ENCODE measurements at regions not wholly inside any gene's neighbourhood (a gene's known extent, or its start where the extent isn't known, plus 50 kb on each side); places are given as distances from the start of the nearest gene placed in this dataset.

GRCh38 chr13:39816936-39817335 lies 161.5 kb downstream of the COG6 start:
- no peak for TF ChIP-seq CTCF (IDR thresholded peaks at IDR 0.05; ENCODE audit: poor library complexity, severe bottlenecking)
- H3K27me3 ChIP-seq (ENCODE audit: insufficient read depth, poor library complexity, severe bottlenecking) = no peaks in the 10 kb centered on the region
- H3K27ac ChIP-seq (ENCODE audit: poor library complexity, severe bottlenecking) = no peak overlapping the region
- ATAC-seq (ENCODE audit: low read depth) (no peak), DNase-seq (ENCODE audit: low spot score) (no peak)
- H3K4me1 ChIP-seq (ENCODE audit: insufficient read depth, poor library complexity, severe bottlenecking) = no peaks in the 10 kb centered on the region
- no peak overlapping the region for H3K4me3 ChIP-seq (ENCODE audit: severe bottlenecking)
- no peaks in the 10 kb centered on the region for H3K9me3 ChIP-seq (ENCODE audit: severe bottlenecking)
- H3K36me3 ChIP-seq (ENCODE audit: low read depth) = no peaks in the 10 kb centered on the region

- no peak for TF ChIP-seq CTCF (IDR thresholded peaks at IDR 0.05; ENCODE audit: poor library complexity, severe bottlenecking)
- Histone ChIP-seq H3K4me3 (ENCODE audit: severe bottlenecking) (no peak overlapping the region), H3K27ac (ENCODE audit: poor library complexity, severe bottlenecking) (no peak overlapping the region), H3K27me3 (ENCODE audit: insufficient read depth, poor library complexity, severe bottlenecking) (no peaks in the 10 kb centered on the region), H3K4me1 (ENCODE audit: insufficient read depth, poor library complexity, severe bottlenecking) (no peaks in the 10 kb centered on the region), H3K36me3 (ENCODE audit: low read depth) (no peaks in the 10 kb centered on the region), H3K9me3 (ENCODE audit: severe bottlenecking) (no peaks in the 10 kb centered on the region)
- DNase-seq (ENCODE audit: low spot score) (no peak), ATAC-seq (ENCODE audit: low read depth) (no peak)
Measured at GRCh38 chr13:39818953-39819352, 163.5 kb downstream of the COG6 start.

GRCh38 chr13:39820606-39821005 lies 165.1 kb downstream of the COG6 start:
- TF ChIP-seq CTCF (IDR thresholded peaks at IDR 0.05; ENCODE audit: poor library complexity, severe bottlenecking) = no peak
- ATAC-seq (ENCODE audit: low read depth) (no peak), DNase-seq (ENCODE audit: low spot score) (no peak)
- Histone ChIP-seq H3K4me3 (ENCODE audit: severe bottlenecking) (no peak overlapping the region), H3K27ac (ENCODE audit: poor library complexity, severe bottlenecking) (no peak overlapping the region), H3K4me1 (ENCODE audit: insufficient read depth, poor library complexity, severe bottlenecking) (no peaks in the 10 kb centered on the region), H3K27me3 (ENCODE audit: insufficient read depth, poor library complexity, severe bottlenecking) (no peaks in the 10 kb centered on the region), H3K36me3 (ENCODE audit: low read depth) (no peaks in the 10 kb centered on the region), H3K9me3 (ENCODE audit: severe bottlenecking) (no peaks in the 10 kb centered on the region)

GRCh38 chr13:39821977-39822376 lies 166.5 kb downstream of the COG6 start:
- Histone ChIP-seq H3K4me3 (ENCODE audit: severe bottlenecking) (no peak overlapping the region), H3K9me3 (ENCODE audit: severe bottlenecking) (no peaks in the 10 kb centered on the region), H3K27me3 (ENCODE audit: insufficient read depth, poor library complexity, severe bottlenecking) (no peaks in the 10 kb centered on the region), H3K36me3 (ENCODE audit: low read depth) (no peaks in the 10 kb centered on the region), H3K27ac (ENCODE audit: poor library complexity, severe bottlenecking) (no peak overlapping the region), H3K4me1 (ENCODE audit: insufficient read depth, poor library complexity, severe bottlenecking) (no peaks in the 10 kb centered on the region)
- ATAC-seq (ENCODE audit: low read depth) (no peak), DNase-seq (ENCODE audit: low spot score) (no peak)
- no peak for TF ChIP-seq CTCF (IDR thresholded peaks at IDR 0.05; ENCODE audit: poor library complexity, severe bottlenecking)

- ATAC-seq (ENCODE audit: low read depth) (no peak), DNase-seq (ENCODE audit: low spot score) (no peak)
- Histone ChIP-seq H3K4me1 (ENCODE audit: insufficient read depth, poor library complexity, severe bottlenecking) (no peaks in the 10 kb centered on the region), H3K27ac (ENCODE audit: poor library complexity, severe bottlenecking) (no peak overlapping the region), H3K36me3 (ENCODE audit: low read depth) (no peaks in the 10 kb centered on the region), H3K9me3 (ENCODE audit: severe bottlenecking) (no peaks in the 10 kb centered on the region), H3K4me3 (ENCODE audit: severe bottlenecking) (no peak overlapping the region), H3K27me3 (ENCODE audit: insufficient read depth, poor library complexity, severe bottlenecking) (no peaks in the 10 kb centered on the region)
- TF ChIP-seq CTCF (IDR thresholded peaks at IDR 0.05; ENCODE audit: poor library complexity, severe bottlenecking) = no peak
Measured at GRCh38 chr13:39822437-39822836, 167.0 kb downstream of the COG6 start.

Measured in RWPE2 (cell line).